ENCODE measurements at regions not wholly inside any gene's neighbourhood (a gene's known extent, or its start where the extent isn't known, plus 50 kb on each side); places are given as distances from the start of the nearest gene placed in this dataset.
"Not testable (repeated sequence)": the region's sequence is repeated elsewhere in the genome, so short reads cannot be mapped to it uniquely, and the experiment has no call there.

DNA sequence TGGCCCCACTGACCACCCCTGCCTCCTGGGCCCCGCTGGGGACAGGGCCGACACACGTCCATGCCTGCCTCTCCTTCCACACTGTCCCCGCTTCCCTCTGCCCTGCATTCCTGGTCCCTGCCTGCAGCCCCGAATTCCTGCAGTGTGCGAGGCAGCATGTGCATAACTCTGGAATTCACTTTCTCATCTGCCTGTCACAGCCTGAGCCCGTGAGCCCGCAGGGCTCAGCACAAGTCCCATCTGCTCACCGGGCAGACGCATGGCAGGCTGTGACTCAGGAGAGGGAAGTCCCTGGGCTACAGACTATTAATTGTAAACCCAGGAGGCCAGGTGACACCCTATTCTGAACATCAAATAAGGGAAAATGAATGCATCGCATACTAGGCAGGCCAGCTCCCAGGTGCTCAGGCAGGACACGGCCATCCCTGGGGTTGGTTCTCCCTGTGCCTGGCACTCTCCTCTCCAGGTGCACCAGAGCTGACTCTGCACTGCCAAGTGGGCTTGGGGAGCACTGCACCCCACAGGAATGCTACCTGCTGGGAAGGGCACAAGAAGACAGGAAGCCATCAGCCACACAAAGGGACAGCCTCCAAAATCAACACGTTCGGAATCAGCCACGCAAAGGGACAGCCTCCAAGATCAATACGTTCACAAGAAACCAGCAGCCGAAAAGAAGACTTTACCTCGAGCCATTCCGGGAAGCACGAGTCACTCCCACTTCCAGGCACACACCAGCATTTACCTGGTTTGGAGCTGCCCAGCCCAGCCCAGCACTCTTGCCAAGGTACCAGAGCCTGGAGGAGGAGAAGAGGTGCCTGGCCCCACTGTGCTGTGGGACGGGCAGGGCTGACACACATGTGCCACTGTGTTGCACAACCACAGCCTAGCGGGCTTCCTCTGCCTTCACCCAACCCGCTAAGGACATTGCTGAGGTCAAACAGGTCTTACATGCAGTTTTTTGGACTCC lies 65.9 kb downstream of the DLL1 start:
- Mint-ChIP-seq H3K4me3 (no peak overlapping the region), H3K9me3 (no peaks in the 10 kb centered on the region), H3K36me3 (ENCODE audit: insufficient read depth) (peaks cover 2% of the 10 kb centered on the region), H3K27ac (ENCODE audit: low read depth) (no peak overlapping the region), H3K4me1 (peaks cover 9% of the 10 kb centered on the region), H3K27me3 (peaks cover 13% of the 10 kb centered on the region)
- DNase-seq (ENCODE audit: low spot score in 2 of 2), result no peak
- no peak for ATAC-seq (replicated peaks; ENCODE audit: extremely low read depth, poor library complexity, severe bottlenecking)

DNA sequence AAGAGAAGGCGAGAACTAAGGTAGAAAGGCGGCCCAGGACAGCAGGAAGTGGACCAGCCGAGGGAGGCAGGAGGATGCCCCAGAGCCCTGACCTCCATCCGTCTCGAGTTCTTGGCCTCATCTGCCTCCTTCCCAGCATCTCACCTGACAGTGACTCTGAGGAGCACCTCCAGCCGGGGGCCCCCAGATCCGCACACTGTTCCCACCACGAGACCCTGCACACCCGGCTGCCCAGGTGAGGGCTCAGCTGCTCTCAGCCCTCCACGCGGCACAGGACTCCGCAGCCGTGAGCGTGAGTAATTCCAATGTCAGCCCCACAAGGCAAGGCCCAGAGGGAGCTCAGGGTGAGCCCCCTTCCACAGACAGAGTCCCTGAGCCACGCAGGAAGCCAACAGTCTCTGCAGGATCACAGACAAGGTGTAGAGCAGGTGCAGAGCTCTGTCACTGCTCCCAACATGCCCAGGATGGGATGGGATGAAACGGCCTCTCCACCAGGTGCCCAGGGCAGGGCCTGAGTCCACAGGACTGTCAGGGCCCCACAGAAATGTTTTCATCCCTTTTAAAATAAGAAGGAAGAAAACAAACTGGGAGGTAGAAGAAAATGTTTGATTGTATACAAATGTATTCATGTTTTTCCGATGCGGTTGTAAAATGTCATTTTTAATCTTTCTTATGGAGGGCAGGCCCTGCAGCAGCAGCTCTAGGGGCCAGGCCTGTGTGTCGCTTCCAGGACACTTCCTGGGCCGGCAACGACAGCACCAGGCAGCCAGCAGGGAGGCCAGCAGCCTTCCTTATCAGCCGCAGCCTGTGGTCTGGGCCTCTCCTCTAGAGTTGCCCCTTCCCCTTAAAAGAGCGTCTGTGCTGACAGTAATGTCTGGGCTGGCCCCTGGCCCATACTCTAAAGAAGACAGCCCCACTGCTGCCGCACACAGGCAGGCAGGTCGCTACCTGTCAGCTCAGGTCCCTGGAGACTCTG lies 66.9 kb downstream of the DLL1 start:
- no peak overlapping the region for H3K4me3 Mint-ChIP-seq
- DNase-seq (ENCODE audit: low spot score in 2 of 2) (no peak), ATAC-seq (replicated peaks; ENCODE audit: extremely low read depth, poor library complexity, severe bottlenecking) (no peak)
- H3K27ac Mint-ChIP-seq (ENCODE audit: low read depth), result no peak overlapping the region
- H3K27me3 Mint-ChIP-seq, result peaks cover 13% of the 10 kb centered on the region
- peaks cover 2% of the 10 kb centered on the region for H3K36me3 Mint-ChIP-seq (ENCODE audit: insufficient read depth)
- H3K4me1 Mint-ChIP-seq, result peaks cover 9% of the 10 kb centered on the region
- no peaks in the 10 kb centered on the region for H3K9me3 Mint-ChIP-seq

DNA sequence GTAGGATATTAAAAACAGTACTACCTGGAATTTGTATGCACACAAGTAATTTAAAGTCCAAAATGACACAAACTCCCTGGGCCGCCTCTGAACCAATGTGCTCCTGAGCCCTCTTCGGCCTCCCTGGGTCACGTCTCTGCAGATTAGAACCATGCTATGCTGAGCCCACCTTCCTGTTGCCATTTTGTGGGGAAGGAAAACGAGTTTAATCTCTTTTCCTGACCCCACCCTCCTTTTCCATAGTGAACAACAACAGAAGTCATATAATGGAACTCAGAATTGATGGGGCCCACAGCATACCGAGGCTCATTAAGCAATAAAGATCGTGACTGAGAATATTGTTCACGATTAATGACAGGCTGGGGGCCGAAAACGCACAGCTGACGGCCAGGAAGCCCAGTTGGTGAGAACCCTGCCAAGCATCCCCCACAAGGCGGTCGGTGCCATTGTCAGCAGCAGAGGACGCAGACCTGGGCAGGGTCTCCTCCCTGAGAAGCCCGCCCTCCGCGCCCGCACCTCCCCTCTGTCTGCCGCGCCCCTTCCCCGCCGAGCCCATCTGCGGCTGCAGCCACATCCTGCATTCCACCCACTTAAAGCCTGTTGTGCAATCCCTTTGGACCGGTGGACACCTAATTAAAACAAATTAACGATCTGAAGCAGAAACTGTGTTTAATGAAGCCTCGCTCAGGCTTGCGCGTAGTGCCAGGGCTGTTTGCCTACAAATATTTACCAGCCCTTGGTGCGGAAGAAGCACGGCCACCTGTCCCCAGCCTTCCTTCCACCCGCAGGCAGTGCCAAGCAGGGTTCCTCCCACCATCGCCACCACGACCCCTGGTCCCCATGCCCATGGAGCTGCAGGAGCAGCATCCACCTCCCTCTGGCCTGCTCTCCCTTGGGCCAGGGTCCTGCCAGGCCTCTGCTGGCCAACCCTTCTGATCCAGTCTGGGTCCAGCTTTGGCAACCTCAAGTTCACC lies 68.1 kb downstream of the DLL1 start:
- H3K4me3 Mint-ChIP-seq, result no peak overlapping the region
- H3K27ac Mint-ChIP-seq (ENCODE audit: low read depth), result no peak overlapping the region
- no peaks in the 10 kb centered on the region for H3K9me3 Mint-ChIP-seq
- DNase-seq (ENCODE audit: low spot score in 2 of 2) (peak in 1 of 2 donors; percentile 8), ATAC-seq (replicated peaks; ENCODE audit: extremely low read depth, poor library complexity, severe bottlenecking) (no peak)
- peaks cover 2% of the 10 kb centered on the region for H3K36me3 Mint-ChIP-seq (ENCODE audit: insufficient read depth)
- H3K4me1 Mint-ChIP-seq, result peaks cover 9% of the 10 kb centered on the region
- peaks cover 13% of the 10 kb centered on the region for H3K27me3 Mint-ChIP-seq

DNA sequence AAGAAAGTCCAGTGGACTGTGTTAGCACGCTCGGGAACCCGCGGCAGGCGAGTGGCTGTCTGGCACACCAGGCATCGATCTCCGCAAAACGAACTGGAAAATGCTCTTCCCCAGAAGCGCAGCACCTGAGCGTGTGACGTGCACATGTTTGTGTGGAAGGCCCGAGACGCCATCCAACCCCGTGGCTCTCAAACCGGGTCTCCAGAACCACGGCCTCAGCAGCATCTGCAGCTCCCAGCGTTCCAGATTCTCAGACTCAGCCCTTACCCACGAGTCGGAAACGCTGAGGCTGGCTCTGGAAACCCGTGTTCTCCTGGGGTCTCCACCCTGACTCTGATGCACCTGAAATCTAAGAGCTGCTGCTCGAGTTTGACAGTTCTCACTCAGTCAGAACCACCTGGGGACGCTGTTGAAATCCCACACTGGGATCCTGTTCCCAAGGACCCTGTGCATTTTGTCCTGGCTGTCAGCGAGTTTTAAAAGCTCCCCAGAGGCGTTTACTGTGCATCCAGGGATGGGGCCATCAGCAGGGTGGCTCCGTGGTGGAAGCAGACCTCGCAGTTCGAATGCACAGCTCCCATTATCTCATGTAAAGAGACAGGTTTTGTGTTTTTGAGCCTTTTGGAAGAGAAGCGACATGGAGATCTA lies 69.0 kb downstream of the DLL1 start:
- Mint-ChIP-seq H3K4me1 (peaks cover 9% of the 10 kb centered on the region), H3K4me3 (no peak overlapping the region), H3K27ac (ENCODE audit: low read depth) (no peak overlapping the region), H3K36me3 (ENCODE audit: insufficient read depth) (peaks cover 2% of the 10 kb centered on the region), H3K27me3 (peaks cover 13% of the 10 kb centered on the region), H3K9me3 (no peaks in the 10 kb centered on the region)
- DNase-seq (ENCODE audit: low spot score in 2 of 2) (peak in 1 of 2 donors; percentile 5), ATAC-seq (replicated peaks; ENCODE audit: extremely low read depth, poor library complexity, severe bottlenecking) (no peak)

DNA sequence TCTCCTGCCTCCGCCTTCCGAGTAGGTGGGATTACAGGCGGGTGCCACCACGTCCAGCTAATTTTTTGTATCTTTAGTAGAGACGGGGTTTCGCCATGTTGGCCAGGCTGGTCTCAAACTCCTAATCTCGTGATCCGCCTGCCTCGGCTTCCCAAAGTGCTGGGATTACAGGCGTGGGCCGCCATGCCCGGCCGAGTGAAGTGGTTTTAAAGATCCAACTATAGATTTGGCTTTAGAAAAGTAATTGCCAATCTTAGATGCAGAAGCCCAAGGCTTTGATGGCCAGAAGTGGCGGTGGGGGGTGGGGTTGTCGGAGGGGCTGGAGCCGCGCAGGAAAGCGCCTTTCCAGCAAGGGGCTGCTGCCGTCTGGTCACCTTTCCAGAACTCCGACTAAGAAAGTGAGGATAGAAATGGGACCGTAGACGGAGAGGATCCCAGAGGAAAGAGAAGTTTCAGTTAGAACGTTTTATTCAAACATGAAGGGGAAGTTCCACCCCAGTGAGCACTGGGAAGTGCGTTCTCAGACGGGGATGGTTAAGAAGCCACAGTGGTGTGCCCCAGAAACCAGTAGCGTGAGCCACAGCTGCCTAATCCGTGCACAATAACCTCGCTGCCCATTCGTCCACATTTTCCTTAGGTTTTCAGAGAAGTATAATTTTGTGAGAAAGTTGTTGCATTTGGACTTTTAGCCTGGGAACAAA lies 69.7 kb downstream of the DLL1 start:
- DNase-seq (ENCODE audit: low spot score in 2 of 2), result peak in 1 of 2 donors; percentile 6
- H3K36me3 Mint-ChIP-seq (ENCODE audit: insufficient read depth), result peaks cover 2% of the 10 kb centered on the region
- peaks cover 9% of the 10 kb centered on the region for H3K4me1 Mint-ChIP-seq
- ATAC-seq (replicated peaks; ENCODE audit: extremely low read depth, poor library complexity, severe bottlenecking), result no peak
- H3K9me3 Mint-ChIP-seq, result no peaks in the 10 kb centered on the region
- no peak overlapping the region for H3K27ac Mint-ChIP-seq (ENCODE audit: low read depth)
- H3K4me3 Mint-ChIP-seq, result no peak overlapping the region
- H3K27me3 Mint-ChIP-seq, result peaks cover 8% of the 10 kb centered on the region

DNA sequence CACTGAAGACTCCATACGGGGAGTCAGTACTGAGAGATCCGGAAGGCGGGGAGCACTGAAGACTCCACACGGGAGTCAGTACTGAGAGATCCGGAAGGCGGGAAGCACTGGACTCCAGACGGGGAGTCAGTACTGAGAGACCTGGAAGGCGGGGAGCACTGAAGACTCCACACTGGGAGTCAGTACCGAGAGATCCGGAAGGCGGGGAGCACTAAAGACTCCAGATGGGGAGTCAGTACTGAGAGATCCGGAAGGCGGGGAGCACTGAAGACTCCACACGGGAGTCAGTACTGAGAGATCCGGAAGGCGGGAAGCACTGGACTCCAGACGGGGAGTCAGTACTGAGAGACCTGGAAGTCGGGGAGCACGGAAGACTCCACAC lies 77.2 kb downstream of the DLL1 start:
- ATAC-seq (replicated peaks; ENCODE audit: extremely low read depth, poor library complexity, severe bottlenecking); H3K4me3 Mint-ChIP-seq; H3K36me3 Mint-ChIP-seq (ENCODE audit: insufficient read depth); H3K9me3 Mint-ChIP-seq; DNase-seq (ENCODE audit: low spot score in 2 of 2); H3K27ac Mint-ChIP-seq (ENCODE audit: low read depth); H3K4me1 Mint-ChIP-seq: not testable (repeated sequence)
- H3K27me3 Mint-ChIP-seq, result peaks cover 20% of the 10 kb centered on the region

DNA sequence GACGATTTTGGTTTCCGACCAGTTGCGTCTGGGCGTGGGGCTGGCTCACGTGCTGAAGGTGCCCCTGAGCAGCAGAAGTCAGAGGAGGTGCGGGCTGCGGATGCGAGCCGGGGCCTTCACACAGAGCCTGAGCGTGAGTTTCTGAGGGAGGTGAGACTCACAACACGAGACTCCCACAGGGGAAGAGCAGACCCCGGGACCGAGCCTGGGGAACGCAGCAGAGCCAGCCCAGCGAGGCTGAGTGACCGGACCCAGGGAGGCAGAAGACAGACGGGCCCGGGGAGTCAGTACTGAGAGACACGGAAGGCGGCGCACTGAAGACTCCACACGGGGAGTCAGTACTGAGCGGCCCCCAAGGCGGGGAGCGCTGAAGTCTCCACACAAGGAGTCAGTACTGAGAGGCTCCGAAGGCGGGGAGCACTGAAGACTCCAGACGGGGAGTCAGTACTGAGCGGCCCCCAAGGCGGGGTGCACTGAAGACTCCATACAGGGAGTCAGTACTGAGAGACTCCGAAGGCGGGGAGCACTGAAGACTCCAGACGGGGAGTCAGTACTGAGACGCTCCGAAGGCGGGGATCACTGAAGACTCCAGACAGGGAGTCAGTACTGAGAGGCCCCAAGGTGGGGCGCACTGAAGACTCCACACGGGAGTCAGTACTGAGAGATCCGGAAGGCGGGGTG lies 77.8 kb downstream of the DLL1 start:
- DNase-seq (ENCODE audit: low spot score in 2 of 2) (peak in 1 of 2 donors; percentile 8), ATAC-seq (replicated peaks; ENCODE audit: extremely low read depth, poor library complexity, severe bottlenecking) (no peak)
- Mint-ChIP-seq H3K4me1 (no peaks in the 10 kb centered on the region), H3K36me3 (ENCODE audit: insufficient read depth) (no peaks in the 10 kb centered on the region), H3K4me3 (no peak overlapping the region), H3K27me3 (peaks cover 24% of the 10 kb centered on the region), H3K27ac (ENCODE audit: low read depth) (no peak overlapping the region), H3K9me3 (no peaks in the 10 kb centered on the region)

DNA sequence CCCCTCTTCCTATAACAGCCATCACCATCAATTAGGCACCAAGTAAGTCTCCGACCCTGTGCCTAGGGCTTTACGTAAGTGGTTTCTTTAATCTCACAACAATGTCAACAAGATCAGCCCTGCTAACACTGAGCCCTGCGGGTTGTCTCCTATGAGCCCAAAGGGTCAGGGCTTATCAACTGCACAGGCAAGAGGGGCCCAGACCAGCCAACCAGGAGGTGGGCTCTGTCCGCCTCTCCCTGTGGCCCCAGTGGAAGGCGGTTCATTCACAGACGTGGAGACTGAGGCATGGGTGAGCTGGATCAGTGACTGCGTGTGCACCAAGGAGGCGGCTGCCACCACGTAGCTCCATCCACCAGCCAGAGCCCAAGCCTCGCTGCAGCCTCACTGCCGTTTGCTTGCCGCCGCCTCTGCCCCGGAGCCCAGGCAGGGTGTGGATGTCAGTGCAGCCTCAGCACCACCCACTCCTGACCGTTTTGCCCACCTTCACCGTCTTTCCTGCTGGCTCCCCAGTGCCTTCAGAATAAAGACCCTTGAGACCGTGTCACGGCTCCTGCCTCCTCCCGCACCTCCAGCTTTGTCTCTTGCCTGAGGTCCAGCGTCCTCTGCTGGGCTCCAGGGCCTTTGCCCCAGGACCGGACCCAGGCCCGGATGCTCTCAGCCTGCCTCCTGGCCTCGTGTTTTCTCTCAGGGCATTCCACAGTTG lies 78.7 kb downstream of the DLL1 start:
- ATAC-seq (replicated peaks; ENCODE audit: extremely low read depth, poor library complexity, severe bottlenecking) (no peak), DNase-seq (ENCODE audit: low spot score in 2 of 2) (peak in 1 of 2 donors; percentile 8)
- no peak overlapping the region for H3K4me3 Mint-ChIP-seq
- no peak overlapping the region for H3K27ac Mint-ChIP-seq (ENCODE audit: low read depth)
- no peaks in the 10 kb centered on the region for H3K36me3 Mint-ChIP-seq (ENCODE audit: insufficient read depth)
- H3K27me3 Mint-ChIP-seq, result peaks cover 24% of the 10 kb centered on the region
- H3K4me1 Mint-ChIP-seq, result no peaks in the 10 kb centered on the region
- no peaks in the 10 kb centered on the region for H3K9me3 Mint-ChIP-seq

DNA sequence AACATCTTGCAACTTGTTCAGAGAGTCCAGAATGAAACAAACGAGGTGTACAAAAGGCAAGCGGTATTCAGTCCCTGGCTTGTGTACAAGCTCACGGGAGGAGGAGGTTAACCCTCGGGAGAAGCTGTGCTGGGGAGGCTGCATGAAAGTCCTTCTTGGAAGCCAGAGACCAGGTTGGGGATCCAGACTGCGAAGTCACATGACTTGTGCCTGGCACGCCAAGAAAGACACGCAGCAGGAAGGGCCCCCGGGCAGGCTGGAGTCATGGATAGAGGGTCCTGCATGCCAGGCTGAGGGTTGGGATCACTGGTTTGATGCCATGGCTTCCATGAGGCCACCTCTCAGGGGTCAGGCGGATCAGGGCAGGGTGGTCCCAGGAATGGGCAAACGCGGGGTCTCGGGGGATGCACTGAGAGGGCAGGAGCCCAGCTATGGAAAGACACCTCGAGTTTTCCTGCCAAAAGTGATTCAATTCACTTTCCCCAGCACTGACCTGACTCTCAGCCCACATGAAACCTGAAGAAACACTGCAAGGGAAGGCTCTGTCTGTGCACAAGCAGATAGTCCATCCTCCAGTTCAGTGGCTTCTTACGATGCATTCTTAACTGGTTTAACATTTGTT lies 79.4 kb downstream of the DLL1 start:
- Mint-ChIP-seq H3K36me3 (ENCODE audit: insufficient read depth) (no peaks in the 10 kb centered on the region), H3K27ac (ENCODE audit: low read depth) (no peak overlapping the region), H3K27me3 (peaks cover 24% of the 10 kb centered on the region), H3K9me3 (no peaks in the 10 kb centered on the region), H3K4me1 (no peaks in the 10 kb centered on the region), H3K4me3 (no peak overlapping the region)
- DNase-seq (ENCODE audit: low spot score in 2 of 2), result peak; percentile 6 to 11
- ATAC-seq (replicated peaks; ENCODE audit: extremely low read depth, poor library complexity, severe bottlenecking), result no peak
